Body of pancreas (tissue), 4 donors: ENCODE measurements at regions not wholly inside any gene's neighbourhood (a gene's known extent, or its start where the extent isn't known, plus 50 kb on each side); places are given as distances from the start of the nearest gene placed in this dataset.

Experiments used
- ATAC-seq: fragments of 150-250 bp; one replicate; pipeline ENCODE4 v1.9.1; 2016
- DNase-seq, 4 donors: peaks; one replicate each; pipeline ENCODE4 v3.0.0-alpha.2; 2019
- H3K27ac ChIP-seq, 4 donors: fragments of 200-600 bp; sonication (generic); 1 replicate in 3 of 4; 2 replicates in 1 of 4; pipeline versions ENCODE4 v1.5.1 to v1.6.1; 2016 to 2019; ENCODE audit warnings: mild to moderate bottlenecking in 1 of 4, mixed read lengths in 1 of 4, moderate library complexity in 1 of 4
- H3K27me3 ChIP-seq, 2 donors: fragments of 200-600 bp; sonication (generic); one replicate each; pipeline ENCODE4 v1.6.0; 2016; ENCODE audit warnings: mild to moderate bottlenecking in 1 of 2
- H3K36me3 ChIP-seq, 2 donors: fragments of 200-600 bp; sonication (generic); replicated peaks in 1 of 2; 2 replicates each; pipeline ENCODE4 v1.5.1; 2016; ENCODE audit warnings: low read depth in 2 of 2; ENCODE audit not compliant: insufficient read depth in 1 of 2
- H3K4me1 ChIP-seq: fragments of 200-600 bp; sonication (generic); one replicate; pipeline ENCODE4 v1.6.0; 2016
- H3K4me3 ChIP-seq, 2 donors: fragments of 200-600 bp; sonication (generic); 1 replicate in 1 of 2; 2 replicates in 1 of 2; pipeline ENCODE4 v1.5.1; 2016 to 2019
- H3K9me3 ChIP-seq, 3 donors: fragments of 200-600 bp; sonication (generic); 1 replicate in 2 of 3; 2 replicates in 1 of 3; pipeline ENCODE4 v1.5.1; 2016
- POLR2A ChIP-seq, 3 donors: fragments of 450-650 bp; IDR thresholded peaks; one replicate each; pipeline ENCODE4 v1.6.1; 2016; ENCODE audit warnings: antibody characterized with exemption in 3 of 3, mild to moderate bottlenecking in 2 of 3
- WGBS, 2 donors: methylation state at CpG; one replicate each; pipeline ENCODE4 v1.1.5; 2017; 5-methylcytosine and 5-hydroxymethylcytosine counted together
- intact Hi-C: fragments of 100-400 bp; cut with DNase I; formaldehyde crosslinking; loops from one replicate; pipeline ENCODE4 v1.15.1; 2023
- TF ChIP-seq, protein P1 (sequence below), 7 experiments: fragments of 450-650 bp in 4 of 7; fragments of 200-600 bp in 3 of 7; sonication (generic) in 3 of 7; IDR thresholded peaks; one replicate each; pipeline ENCODE4 v1.5.1; 2016 to 2019; ENCODE audit warnings: antibody characterized with exemption in 7 of 7

DNA sequence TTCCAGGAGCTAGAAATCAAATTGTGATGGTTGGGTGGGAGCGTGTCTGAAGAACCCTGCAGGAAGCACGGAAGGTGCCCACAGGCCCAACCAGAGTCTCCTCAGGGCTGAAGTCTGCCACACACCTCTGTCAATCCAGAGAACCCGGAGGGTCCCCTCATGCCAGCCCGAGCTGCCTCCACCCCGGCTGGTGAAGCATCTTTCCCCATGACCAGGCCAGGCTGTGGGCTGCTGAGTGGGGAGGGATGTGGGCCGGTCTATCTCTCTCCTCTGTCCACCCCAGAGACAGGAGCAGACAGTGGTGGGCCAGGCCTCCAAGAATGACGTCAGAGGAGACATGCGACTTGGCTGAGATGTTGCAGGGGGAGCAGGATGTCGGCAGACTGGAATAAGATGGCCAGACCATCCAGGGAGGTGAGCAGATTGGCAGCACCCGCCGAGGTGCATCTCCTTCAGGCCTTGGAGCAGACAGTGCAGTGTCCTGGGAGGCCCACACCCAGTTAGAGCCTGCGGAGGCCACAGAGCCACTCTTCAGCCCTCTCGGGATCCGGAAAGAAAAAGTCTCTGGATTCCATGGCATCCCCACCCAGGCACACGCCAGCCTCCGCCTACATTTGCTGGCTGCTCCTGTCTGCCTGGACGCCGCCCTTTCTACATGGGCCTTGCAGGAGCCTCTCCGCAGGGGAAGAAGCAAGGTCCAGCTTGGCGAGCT, 1524.9 kb downstream of the BRD1 start:
- intact Hi-C loops = no loop called here
- DNase-seq = no peak
- Histone ChIP-seq H3K9me3 (no peaks in the 10 kb centered on the region), H3K36me3 (no peaks in the 10 kb centered on the region), H3K27me3 (no peaks in the 10 kb centered on the region), H3K4me3 (no peak overlapping the region), H3K27ac (no peak overlapping the region), H3K4me1 (no peaks in the 10 kb centered on the region)
- WGBS, 2 donors = 63 to 70% methylated on average over 16 to 20 of the region's 20 CpGs
- TF ChIP-seq, protein P1, sequence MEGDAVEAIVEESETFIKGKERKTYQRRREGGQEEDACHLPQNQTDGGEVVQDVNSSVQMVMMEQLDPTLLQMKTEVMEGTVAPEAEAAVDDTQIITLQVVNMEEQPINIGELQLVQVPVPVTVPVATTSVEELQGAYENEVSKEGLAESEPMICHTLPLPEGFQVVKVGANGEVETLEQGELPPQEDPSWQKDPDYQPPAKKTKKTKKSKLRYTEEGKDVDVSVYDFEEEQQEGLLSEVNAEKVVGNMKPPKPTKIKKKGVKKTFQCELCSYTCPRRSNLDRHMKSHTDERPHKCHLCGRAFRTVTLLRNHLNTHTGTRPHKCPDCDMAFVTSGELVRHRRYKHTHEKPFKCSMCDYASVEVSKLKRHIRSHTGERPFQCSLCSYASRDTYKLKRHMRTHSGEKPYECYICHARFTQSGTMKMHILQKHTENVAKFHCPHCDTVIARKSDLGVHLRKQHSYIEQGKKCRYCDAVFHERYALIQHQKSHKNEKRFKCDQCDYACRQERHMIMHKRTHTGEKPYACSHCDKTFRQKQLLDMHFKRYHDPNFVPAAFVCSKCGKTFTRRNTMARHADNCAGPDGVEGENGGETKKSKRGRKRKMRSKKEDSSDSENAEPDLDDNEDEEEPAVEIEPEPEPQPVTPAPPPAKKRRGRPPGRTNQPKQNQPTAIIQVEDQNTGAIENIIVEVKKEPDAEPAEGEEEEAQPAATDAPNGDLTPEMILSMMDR (IDR thresholded peaks at IDR 0.05) = no peak
- no peak for TF ChIP-seq POLR2A (IDR thresholded peaks at IDR 0.05)
- ATAC-seq = no peak

DNA sequence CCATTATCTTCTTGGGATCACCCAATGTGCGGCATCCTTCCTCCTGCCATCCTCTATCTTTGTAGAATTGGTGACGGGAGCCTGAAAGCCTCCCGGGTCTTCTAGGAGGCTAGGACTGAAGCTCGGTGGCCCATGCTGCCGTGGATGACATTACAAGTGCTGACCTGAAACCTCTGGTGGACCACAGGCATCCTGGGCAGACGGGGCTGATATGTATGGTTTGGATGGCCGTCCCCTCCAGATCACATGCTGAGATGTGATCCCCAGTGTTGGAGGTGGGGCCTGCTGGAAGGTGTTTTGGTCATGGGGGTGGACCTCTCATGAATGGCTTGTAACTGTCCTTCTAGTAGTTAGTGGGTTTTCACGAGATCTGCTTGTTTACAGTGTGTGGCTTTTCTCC, 1525.8 kb downstream of the BRD1 start:
- Histone ChIP-seq H3K4me3 (no peak overlapping the region), H3K27me3 (no peaks in the 10 kb centered on the region), H3K36me3 (no peaks in the 10 kb centered on the region), H3K27ac (no peak overlapping the region), H3K4me1 (no peaks in the 10 kb centered on the region), H3K9me3 (no peaks in the 10 kb centered on the region)
- ATAC-seq = no peak
- DNase-seq = no peak
- WGBS, 2 donors = 49 to 54% methylated on average over 8 of the region's 8 CpGs
- no peak for TF ChIP-seq POLR2A (IDR thresholded peaks at IDR 0.05)
- TF ChIP-seq, protein P1 (IDR thresholded peaks at IDR 0.05) = no peak
- intact Hi-C loops = no loop called here

DNA sequence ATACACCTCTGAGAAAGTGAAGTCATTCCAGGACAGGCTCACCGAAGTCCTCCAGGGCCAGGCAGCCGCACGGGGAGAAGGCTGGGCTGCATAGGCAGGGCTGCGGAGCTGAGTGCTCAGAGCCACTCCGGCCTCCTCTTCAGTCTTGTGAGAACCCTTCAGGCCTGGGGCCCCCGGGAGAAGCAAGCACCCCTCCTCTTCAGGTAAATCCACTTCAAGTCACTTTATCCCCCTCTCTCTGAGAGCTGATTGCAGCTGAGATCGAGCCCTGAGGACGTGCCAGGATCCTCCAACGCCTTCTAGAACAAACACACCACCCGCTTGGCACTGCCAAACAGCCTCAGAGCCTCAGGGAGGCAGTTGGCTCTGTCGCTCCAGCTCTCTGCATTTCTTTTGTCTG, 1526.3 kb downstream of the BRD1 start:
- no peak for DNase-seq
- H3K9me3 ChIP-seq = no peaks in the 10 kb centered on the region
- no peaks in the 10 kb centered on the region for H3K36me3 ChIP-seq
- no peak for ATAC-seq
- H3K27ac ChIP-seq = no peak overlapping the region
- no peaks in the 10 kb centered on the region for H3K27me3 ChIP-seq
- H3K4me3 ChIP-seq = no peak overlapping the region
- intact Hi-C loops = no loop called here
- H3K4me1 ChIP-seq = no peaks in the 10 kb centered on the region
- TF ChIP-seq POLR2A (IDR thresholded peaks at IDR 0.05) = no peak
- TF ChIP-seq, protein P1 (IDR thresholded peaks at IDR 0.05) = no peak
- 60 to 68% methylated on average over 11 of the region's 11 CpGs for WGBS, 2 donors

DNA sequence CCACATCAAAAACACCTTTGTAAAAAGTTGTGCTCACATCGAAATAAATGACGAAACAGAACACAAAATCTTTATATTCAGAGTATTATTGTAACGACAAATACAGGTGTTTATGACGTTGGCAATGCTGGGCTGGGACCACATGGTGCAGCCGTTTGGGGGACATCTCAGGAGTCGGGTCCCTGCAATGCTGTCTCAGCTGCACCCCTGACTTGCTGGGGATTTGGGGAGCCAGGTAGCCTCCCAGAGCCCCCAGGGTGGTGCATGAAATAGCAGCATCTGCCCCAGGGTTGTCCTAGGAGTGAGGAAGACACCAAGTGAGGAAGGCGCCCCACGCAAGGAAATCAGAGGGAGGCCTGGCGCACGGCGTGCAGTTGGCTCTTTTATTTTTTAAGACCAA, 1526.8 kb downstream of the BRD1 start:
- 63 to 73% methylated on average over 11 of the region's 11 CpGs for WGBS, 2 donors
- DNase-seq (no peak), ATAC-seq (no peak)
- no peaks in the 10 kb centered on the region for H3K9me3 ChIP-seq
- no peaks in the 10 kb centered on the region for H3K4me1 ChIP-seq
- H3K4me3 ChIP-seq = no peak overlapping the region
- no peaks in the 10 kb centered on the region for H3K36me3 ChIP-seq
- H3K27ac ChIP-seq = no peak overlapping the region
- H3K27me3 ChIP-seq = no peaks in the 10 kb centered on the region
- no peak for TF ChIP-seq POLR2A (IDR thresholded peaks at IDR 0.05)
- TF ChIP-seq, protein P1 (IDR thresholded peaks at IDR 0.05) = no peak
- intact Hi-C loops = no loop called here

DNA sequence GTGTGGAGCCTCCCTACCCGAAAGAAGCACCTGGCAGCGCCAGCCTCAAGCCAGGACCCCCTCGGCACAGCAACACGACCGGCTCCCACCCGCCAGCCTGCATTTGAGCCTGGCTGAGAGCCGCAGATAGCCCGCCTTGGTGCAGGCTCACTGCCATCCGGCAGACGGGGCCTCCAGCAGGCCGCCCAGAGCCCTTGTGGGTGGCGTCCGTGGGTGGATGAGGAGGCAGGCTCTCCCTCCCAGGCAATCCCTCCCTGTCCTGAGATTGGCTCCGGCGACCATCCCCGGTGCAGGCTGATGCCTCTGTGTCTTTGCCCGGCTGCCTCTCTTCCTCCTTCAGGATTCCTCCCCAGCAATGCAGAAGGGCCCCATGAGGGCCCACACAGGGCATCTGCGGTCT, 1527.9 kb downstream of the BRD1 start:
- Histone ChIP-seq H3K4me3 (no peak overlapping the region), H3K27ac (no peak overlapping the region), H3K36me3 (no peaks in the 10 kb centered on the region), H3K27me3 (no peaks in the 10 kb centered on the region), H3K9me3 (no peaks in the 10 kb centered on the region), H3K4me1 (no peaks in the 10 kb centered on the region)
- intact Hi-C loops = no loop called here
- TF ChIP-seq POLR2A (IDR thresholded peaks at IDR 0.05) = no peak
- TF ChIP-seq, protein P1 (IDR thresholded peaks at IDR 0.05) = no peak
- ATAC-seq (no peak), DNase-seq (no peak)
- 68% methylated on average over 17 of the region's 18 CpGs; no CpG with 5 or more reads in 1 of the 2 donors for WGBS, 2 donors
